Stimulated activated CD8-positive, alpha-beta memory T cell treated with anti-CD3 and anti-CD28 coated beads, Interleukin-15, amount 100 ng/mL, for 4 hours (primary cell): ENCODE measurements at regions not wholly inside any gene's neighbourhood (a gene's known extent, or its start where the extent isn't known, plus 50 kb on each side); places are given as distances from the start of the nearest gene placed in this dataset.
"Not testable (repeated sequence)": the region's sequence is repeated elsewhere in the genome, so short reads cannot be mapped to it uniquely, and the experiment has no call there.

Experiments
- DNase-seq, 2 donors: peaks; one replicate each; pipeline ENCODE4 v3.0.0-alpha.2; 2020; ENCODE audit warnings: low read depth in 2 of 2

DNA sequence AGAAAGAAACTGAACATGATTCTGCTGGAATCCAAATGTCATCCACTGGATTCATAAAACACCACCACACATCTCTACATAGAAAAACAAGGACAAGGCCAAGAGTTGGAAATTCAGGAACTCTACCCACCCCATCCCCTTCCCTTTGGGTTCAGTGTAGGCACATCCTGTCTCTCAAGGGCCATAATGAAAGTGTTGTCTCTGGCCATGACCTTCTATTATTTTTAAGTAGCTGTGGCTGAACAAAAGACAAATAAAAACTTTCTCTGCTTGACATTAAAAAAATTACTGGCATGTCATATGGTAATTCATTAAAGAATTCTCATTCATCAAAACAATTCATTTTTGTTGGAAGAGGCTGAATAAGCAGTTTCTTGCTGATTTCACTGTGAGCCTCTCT lies 54.9 kb upstream of the ZBTB18 start:
- DNase-seq: no peak

DNA sequence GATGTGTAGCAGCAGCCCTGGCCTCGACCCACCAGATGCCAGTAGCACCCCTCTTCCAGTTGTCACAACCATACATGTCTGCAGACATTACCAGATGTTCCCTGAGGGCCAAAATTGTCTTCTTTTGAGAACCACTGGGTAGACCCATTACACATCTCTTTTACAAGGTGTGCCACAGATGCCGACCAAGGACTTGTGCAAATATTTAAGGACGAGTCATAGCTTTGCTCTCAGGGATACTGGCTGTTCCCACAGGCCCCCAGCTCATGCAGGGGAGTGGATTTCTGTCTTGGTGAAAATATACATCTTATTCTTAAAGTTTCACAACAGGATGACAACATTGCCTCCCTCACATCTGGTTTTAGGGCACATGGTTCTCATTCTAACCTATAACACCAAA lies 59.4 kb upstream of the ZBTB18 start:
- no peak for DNase-seq

DNA sequence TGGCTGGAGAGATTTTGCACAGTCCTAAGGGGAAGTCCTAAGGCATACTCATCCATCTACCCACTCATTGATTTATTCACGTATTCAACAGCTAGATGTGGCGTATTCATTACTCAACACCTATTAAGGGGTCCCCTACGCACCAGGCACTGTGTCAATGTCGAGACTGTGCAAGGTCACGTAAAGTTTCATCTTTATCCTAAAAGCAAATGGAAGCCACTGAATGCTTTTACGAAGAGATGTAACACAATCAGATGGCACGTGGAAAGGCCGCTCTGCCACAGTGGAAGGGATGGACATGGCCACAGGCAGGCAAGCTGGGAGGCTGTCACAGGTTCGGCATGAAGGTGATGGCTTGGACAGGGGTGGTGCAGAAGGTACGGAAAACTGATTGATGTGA lies 66.3 kb upstream of the ZBTB18 start:
- no peak for DNase-seq

DNA sequence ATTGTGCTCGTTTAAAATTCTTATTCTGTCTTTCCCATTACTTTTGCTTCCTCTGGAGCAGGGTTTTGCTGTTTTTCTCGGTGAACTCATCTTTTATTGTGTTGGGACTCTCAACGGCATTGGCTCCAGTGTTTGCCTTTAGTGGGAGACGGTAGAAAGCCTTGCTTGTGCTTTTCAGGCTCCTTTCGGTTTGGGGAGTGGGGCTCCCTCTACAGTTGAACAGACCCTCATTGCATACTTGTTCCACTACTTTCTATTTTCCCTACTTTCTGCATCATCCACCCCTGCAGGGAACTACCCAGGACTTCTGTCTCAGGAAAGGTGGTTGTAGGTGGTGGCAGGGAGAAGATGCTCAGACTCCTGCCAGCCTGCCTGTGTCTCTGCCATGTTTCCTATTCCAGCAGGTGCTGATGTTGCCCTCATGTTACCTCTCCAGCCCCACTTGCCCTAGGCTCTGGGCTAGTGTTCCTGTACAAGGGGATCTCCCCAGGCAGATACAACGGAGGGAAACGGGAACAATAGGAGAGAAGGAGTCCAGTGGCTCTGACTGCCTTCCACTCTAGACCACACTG lies 68.5 kb upstream of the ZBTB18 start:
- no peak for DNase-seq

DNA sequence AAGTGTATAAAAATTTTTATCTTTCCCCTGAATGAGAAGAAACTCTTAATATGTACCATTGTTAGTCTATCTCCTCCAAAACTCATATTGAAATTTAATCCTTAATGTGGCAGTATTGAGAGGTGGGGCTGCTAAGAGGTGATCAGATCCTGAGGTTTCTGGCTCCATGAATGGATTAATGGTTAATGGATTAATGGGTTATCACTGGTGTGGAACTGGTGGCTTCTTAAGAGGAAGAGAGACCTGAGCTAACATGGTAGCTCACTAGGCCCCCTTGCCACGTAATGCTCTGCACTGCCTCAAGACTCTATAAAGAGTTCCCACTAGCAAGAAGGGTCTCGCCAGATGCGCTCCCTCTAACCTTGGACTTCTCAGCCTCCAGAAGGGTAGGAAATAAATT lies 70.6 kb upstream of the ZBTB18 start:
- no peak for DNase-seq

DNA sequence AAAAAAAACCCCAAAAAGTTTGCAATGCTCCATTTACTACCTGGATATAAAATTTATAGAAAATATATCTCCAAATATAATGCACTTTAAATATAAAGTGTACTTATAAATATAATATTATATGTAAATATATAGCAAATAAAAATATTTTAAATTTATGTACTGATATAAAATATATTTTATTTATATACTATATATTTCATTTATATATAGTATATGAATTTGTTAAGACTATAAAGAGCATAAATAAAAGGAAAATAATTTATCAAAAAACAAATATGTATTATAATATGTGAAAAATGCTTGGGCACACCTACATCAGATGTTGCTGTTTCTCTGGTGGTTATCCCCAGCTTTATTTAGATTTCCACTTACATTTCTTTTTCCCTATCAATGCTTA lies 71.0 kb upstream of the ZBTB18 start:
- no peak for DNase-seq

DNA sequence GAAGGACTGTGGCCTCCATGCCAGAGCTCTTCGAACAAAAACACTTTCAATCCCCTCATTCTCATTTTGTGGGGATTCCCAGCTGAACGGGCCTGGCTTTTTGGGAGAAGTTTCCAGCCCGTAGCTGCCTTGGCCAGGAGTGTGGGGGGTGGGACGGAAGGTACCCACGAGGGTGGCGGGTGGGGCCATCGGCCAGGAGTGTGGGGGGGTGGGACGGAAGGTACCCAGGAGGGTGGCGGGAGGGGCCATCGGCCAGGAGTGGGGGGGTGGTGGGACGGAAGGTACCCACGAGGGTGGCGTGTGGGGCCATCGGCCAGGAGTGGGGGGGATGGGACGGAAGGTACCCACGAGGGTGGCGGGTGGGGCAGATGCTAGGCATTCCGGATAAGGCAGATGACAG lies 71.7 kb upstream of the ZBTB18 start:
- no peak for DNase-seq

DNA sequence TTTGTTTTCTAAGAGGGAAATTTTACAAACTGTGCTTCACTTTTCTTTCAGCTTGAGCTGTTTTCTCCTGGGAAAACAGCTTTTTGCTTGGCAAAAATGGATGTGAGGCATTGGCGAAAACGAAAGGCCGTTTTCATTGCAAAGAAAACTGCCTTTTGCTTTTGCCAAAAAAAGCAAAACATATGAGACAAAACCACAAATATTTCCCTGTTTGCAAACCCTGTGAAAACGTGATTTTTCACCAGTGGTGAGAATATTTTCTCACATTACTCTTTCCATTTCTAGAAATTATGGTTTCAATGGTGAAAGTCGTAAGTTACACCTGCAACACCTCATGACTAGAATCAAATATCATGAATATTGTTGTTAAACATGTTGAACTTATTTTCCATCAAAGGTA lies 74.0 kb upstream of the ZBTB18 start:
- DNase-seq: no peak

DNA sequence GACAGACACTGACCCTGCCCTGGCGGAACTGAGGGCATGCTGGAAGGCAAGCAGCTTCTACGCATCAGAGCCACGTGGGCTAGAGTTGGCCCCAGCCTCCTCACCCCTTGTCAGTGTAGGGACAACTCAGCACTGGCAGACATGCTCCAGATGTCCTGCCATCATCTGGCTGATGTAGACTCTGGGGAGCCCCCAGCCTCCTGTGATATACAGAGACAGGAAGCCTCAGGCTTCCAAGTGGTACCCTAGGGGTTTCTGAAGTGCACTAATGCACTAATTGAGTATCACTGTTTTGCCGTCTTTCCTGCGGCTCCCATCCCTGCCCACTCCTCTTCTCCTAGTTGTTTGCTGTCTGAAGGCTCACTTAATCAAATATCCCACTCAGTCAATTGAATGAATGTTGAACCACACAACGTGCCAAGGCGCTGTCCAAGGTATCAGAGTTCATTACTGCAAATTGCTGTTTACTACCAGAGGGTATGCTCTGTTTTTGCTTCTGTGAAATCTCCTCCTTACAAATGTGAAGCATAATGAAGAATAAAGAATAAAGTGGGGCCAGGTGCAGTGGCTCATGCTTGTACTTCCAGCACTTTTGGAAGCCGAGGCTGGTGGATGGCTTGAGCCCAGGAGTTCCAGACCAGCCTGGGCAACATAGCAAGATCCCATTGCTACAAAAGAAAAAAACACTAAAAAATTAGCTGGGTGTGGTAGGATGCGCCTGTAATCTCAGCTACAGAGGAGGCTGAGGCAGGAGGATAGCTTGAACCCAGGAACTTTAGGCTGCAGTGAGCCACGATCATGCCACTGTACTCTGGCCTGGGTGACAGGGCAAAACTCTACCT lies 76.4 kb upstream of the ZBTB18 start:
- DNase-seq: no peak

DNA sequence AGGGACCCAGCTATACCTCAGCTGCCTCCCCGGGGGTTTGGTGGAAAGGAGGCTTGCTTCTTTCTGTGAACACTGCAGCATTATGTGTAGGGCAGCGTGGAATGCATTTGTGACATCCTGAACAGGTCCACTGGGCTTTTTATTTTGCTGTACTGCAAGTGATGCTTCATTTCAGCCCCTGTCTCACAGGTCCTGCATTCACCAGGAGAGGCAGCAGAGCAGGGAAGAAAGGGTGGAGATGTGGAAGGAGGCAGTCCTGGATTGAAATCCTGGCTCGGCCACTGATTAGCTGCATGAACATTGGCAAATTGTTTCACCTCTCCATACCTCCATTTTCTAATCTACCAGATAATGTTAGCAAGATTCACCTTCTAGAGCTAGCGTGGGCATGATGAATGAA lies 77.9 kb upstream of the ZBTB18 start:
- DNase-seq: no peak

DNA sequence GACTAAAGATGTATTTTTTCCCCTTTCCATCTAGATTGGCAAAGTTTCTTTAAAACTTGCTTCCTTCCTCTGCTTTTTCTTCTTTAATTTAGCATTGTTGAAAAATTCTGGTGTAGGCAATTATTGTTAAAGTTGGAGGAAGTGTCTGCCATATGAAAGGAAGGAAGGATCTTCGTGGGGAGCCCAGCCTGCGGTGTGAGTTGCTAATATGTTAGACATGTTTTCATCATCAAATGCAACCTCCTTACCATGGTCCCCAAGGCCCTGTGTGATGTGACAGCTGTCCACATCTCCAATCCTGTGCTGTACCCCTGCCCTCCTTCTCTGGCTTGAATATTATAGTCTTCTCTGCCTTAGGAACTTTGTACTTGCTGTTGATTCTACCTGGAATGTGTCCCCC lies 81.0 kb upstream of the ZBTB18 start:
- no peak for DNase-seq

DNA sequence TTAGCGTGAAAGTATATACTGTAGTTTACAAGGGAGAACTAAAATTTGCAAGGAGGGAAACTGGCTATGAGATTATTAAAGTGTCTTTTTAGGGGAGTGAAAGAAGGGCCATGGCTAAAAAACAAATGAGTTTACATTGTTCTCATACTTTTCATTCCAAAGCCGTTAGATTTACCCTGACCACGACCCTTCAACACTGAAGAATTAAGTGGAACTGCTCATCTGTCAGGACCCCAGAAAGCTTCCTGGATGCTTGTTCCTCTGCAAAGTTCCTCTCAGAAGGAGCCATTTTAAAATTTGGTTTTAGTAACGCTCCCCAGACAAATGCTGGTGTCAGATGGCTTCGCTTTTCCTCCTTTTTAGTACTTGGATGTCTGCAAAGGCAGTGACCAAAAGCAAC lies 82.7 kb upstream of the ZBTB18 start:
- DNase-seq: no peak

DNA sequence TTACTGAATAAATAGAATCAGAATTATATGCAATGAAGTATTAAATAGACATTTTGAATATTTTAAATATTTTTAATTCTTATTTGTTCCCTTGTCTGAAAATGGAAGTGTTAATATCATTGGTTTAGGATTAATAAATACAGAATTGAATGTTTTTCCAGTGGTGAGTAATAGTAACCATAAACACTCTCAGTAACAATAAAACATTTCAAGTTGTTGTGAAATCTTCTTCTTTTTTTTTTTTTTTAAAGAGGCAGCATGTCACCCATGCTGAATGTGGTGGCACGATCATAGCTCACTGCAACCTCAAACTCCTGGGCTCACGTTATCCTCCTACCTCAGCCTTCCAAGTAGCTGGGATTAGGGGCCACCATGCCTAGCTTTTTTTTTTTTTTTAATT lies 86.2 kb upstream of the ZBTB18 start:
- no peak for DNase-seq

DNA sequence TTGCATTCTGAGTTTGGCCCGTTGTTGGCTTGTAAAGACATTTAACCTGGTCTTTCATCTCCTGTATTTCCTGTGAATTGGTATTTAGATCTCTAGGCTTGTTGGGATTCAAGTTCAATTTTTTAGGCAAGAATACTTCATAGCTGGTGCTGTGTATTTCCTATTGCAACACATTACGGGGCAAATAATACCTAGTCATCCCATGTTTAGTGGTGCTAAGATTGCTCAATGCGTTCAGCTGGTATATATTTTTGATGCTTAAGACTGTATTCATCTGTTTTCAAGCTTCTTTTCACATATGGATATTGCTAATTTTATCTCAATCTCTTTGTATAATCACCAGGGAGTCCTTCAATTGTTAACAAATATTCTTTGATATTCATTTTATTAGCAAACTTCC lies 87.5 kb upstream of the ZBTB18 start:
- no peak for DNase-seq

DNA sequence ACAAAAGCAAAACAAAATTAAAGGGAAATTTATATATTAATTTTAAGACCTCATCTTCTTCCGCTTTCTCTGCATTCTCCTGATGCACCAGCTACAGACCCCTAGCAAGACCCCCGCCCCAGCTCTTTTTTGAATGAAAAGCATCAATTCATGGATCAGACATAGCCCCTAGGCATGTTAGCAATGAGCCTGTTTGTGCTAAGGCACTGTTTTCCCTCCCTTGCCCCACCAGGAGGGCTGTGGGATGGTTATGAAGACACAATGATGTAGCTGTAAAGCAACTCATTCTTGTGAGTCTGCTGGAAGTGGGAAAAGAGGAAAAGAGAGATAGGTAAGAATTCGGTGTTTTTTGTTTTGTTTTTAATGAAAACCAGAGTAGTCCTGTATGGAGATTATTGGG lies 88.5 kb upstream of the ZBTB18 start:
- DNase-seq: no peak

DNA sequence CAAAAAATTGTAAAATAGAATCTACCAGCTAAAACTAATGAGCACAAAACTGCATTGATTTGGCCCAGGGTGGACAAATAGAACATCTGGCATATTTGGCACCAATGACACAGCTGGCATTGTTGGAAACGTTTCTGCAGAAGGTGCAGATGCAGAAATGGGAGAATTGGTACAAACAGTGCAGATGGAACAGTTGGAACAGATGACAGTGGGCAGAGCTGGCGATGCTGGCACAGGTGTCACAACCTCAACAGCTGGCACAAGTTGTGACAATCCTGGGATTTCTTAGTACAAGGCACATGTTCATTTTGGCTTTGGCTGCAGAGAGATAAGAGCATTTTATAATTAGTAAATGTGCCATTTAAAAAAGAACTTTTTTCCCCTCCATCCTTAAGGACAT lies 91.1 kb upstream of the ZBTB18 start:
- DNase-seq: no peak

DNA sequence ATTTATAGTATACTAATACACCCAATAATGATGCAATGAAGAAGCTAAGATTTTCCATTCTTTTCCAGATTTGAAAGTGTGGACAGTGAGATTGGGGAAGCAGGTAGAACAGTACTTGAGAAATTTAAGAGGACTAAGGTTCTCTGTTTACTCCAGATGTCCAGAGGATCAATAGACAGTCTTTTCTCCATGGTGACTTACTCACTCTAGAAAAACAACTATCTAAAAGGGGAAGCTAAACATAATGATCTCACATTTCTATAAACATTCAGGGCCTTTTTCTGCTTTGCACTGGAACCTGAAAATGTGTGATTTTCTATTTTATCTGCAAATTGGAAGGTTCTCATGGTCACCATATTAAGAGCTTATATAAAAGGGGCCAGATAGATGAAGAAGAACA lies 93.9 kb upstream of the ZBTB18 start:
- no peak for DNase-seq

DNA sequence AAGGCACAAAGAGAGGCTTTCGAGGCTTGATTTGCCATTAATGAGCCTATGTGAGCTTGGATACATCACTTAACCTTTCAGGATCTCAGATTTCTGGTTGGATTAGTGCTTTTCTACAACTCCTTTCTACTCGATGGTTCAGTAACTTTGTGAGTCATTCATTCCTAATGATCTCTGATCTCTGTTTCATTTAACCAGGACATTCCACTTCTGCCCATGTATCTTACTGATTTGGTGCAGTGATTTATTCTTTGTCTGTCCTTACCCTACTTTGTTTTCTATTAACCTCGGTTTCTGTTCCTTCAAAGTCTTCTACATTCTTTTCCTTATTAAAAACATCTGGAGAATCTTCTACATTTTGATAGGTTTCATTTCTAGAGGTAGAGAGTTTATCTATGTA lies 94.6 kb upstream of the ZBTB18 start:
- DNase-seq: no peak

DNA sequence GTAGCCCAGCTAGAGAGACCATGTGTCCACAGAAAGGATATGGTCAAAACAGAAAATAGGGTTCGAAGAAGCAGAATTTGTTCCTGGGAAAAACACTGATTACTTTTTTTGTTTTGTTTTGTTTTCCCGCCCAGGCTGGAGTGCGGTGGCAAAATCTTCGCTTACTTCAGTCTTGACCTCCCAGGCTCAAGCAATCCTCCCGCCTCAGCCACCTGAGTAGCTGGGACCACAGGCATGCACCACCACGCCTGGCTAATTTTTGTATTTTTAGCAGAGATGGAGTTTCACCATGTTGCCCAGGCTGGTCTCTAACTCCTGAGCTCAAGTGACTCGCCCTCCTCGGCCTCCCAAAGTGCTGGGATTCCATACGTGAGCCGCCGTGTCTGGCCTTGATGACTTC lies 99.9 kb upstream of the ZBTB18 start:
- not testable (repeated sequence) for DNase-seq

DNA sequence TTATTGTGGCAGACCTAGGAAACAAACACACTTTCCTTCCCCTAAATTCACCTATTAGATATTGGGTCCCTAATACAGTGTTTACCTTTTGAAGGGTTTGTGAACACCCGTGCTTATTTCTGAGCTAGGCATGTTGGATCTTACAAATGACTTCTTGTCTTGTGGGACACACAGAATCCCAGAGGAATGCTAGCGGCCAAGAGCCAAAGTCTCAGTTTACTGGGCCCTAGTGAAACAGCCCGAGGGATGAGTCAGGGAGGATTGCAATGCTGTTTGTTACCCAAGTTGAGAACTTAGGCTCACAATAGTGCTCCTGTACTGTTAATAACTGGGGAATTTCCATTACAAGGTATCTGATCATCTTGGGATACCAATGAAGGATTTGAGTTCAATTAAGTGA lies 100.1 kb upstream of the AKT3 start:
- DNase-seq: no peak

DNA sequence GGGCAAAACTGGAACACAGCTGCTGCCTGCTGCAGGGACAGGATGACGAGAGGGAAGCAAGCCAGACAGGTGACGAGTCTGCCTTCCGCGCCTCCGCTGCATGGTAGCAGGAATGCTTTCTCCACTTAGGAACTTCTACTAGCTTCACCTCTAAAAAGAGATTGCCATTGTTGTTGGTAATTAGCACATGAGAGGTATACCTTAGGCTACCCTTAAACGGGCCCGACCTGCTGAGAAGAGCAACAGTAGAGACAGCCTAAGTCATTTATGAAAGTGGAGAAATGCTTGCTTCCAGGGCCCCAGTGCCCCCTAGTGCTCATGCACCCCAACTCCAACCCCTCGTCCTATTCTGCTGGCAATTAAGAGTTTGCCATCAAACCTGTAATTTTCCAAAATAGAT lies 96.9 kb upstream of the AKT3 start:
- no peak for DNase-seq

DNA sequence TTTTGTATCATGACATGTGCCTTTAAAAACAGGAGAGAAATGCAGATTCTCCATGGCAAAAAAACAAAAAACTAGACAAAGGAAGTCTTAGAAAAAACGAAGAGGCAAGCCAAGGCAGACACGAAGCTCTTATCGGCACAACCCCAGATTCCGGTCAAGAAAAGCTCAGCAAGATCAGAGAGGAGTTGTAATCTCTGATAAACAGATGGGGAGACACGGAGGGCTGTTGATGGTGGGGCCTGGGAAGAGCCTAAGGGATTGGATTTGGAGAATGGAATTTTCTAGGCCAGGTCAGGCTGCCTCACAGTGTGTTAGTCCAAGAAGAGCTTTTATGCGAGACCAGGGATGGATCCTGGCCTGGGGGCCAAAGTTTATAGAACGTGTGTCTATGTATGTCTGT lies 96.2 kb upstream of the AKT3 start:
- DNase-seq: no peak

DNA sequence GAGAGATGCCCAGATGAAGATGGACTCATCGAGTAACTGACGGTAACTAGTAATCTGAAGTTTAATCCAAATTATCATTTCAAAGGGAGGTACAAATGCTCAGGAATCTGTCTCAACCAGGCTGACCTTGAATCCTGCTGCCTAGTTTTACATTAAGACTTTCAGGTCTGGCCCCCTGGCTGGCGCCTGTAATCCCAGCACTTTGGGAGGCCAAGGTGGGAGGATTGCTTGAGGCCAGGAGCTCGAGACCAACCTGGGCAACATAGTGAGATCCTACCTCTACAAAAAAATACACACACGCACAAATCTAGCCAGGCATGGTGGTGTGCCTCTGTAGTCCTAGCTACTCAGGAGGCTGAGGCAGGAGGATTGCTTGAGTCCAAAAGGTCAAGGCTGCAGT lies 95.7 kb upstream of the AKT3 start:
- no peak for DNase-seq
